Testis (tissue), 2 donors: ENCODE measurements at regions not wholly inside any gene's neighbourhood (a gene's known extent, or its start where the extent isn't known, plus 50 kb on each side); places are given as distances from the start of the nearest gene placed in this dataset.

Experiments
- POLR2A ChIP-seq: fragments of 450-650 bp; IDR thresholded peaks from one replicate; pipeline ENCODE4 v1.6.1; 2017; ENCODE audit warnings: antibody characterized with exemption, mild to moderate bottlenecking, moderate library complexity
- TF ChIP-seq, protein P1 (sequence below), 3 experiments: fragments of 450-650 bp in 2 of 3; fragments of 200-600 bp in 1 of 3; sonication (generic) in 1 of 3; IDR thresholded peaks; one replicate each; pipeline ENCODE4 v1.5.1; 2016 to 2019; ENCODE audit warnings: antibody characterized with exemption in 3 of 3, mild to moderate bottlenecking in 2 of 3, moderate library complexity in 1 of 3

DNA sequence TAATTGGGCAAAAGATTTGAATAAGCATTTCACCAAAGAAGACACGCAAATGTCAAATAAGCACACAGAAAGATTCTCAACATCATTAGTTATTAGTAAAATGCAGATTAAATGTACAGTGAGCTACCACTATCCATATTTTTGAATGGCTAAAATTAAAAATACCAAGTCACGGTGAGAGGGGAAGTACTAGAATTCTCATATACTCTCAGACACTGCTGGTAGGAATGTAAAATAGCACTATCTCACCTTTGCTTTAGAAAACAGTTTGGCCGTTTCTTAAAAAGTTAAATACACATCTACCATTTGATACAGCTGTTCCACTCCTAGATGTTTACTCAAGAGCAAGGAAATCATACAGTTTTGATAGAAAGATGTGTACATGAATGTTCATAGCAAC is 115.8 kb upstream of the CELF2 start:
- TF ChIP-seq, protein P1, sequence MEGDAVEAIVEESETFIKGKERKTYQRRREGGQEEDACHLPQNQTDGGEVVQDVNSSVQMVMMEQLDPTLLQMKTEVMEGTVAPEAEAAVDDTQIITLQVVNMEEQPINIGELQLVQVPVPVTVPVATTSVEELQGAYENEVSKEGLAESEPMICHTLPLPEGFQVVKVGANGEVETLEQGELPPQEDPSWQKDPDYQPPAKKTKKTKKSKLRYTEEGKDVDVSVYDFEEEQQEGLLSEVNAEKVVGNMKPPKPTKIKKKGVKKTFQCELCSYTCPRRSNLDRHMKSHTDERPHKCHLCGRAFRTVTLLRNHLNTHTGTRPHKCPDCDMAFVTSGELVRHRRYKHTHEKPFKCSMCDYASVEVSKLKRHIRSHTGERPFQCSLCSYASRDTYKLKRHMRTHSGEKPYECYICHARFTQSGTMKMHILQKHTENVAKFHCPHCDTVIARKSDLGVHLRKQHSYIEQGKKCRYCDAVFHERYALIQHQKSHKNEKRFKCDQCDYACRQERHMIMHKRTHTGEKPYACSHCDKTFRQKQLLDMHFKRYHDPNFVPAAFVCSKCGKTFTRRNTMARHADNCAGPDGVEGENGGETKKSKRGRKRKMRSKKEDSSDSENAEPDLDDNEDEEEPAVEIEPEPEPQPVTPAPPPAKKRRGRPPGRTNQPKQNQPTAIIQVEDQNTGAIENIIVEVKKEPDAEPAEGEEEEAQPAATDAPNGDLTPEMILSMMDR (IDR thresholded peaks at IDR 0.05): no peak
- no peak for TF ChIP-seq POLR2A
